CD14-positive monocyte (primary cell): ENCODE measurements at regions not wholly inside any gene's neighbourhood (a gene's known extent, or its start where the extent isn't known, plus 50 kb on each side); places are given as distances from the start of the nearest gene placed in this dataset.

Experiments
- DNase-seq, 3 donors: peaks; one replicate each; pipeline ENCODE4 v3.0.0-alpha.2; 2011 to 2022
- H2AFZ ChIP-seq: 2 replicates; pipeline ENCODE4 v1.6.0; 2012; ENCODE audit warnings: mild to moderate bottlenecking, low read depth, low read length, inconsistent platforms; ENCODE audit not compliant: insufficient read depth, poor library complexity, severe bottlenecking
- H3K27ac ChIP-seq, 2 donors: 1 replicate in 1 of 2; 2 replicates in 1 of 2; pipeline ENCODE4 v1.5.1; 2012 to 2013; ENCODE audit warnings: low read length in 2 of 2, control low read depth in 1 of 2, inconsistent platforms in 1 of 2, low read depth in 1 of 2, mild to moderate bottlenecking in 1 of 2
- H3K27me3 ChIP-seq, 2 donors: one replicate each; pipeline versions ENCODE4 v1.6.0 to v1.6.1; 2011 to 2013; ENCODE audit warnings: low read length in 2 of 2; ENCODE audit not compliant: control insufficient read depth in 2 of 2, insufficient read depth in 2 of 2
- H3K36me3 ChIP-seq, 2 donors: replicated peaks in 1 of 2; 1 replicate in 1 of 2; 2 replicates in 1 of 2; pipeline versions ENCODE4 v1.5.1 to v1.6.1; 2012 to 2013; ENCODE audit warnings: low read length in 2 of 2, control low read depth in 1 of 2, inconsistent platforms in 1 of 2, mild to moderate bottlenecking in 1 of 2; ENCODE audit not compliant: insufficient read depth in 2 of 2, control insufficient read depth in 1 of 2
- H3K4me1 ChIP-seq, 2 donors: 1 replicate in 1 of 2; 2 replicates in 1 of 2; pipeline versions ENCODE4 v1.5.1 to v1.6.1; 2012 to 2013; ENCODE audit warnings: low read length in 2 of 2, control low read depth in 1 of 2, inconsistent platforms in 1 of 2, mild to moderate bottlenecking in 1 of 2, moderate library complexity in 1 of 2; ENCODE audit not compliant: insufficient read depth in 2 of 2, control insufficient read depth in 1 of 2
- H3K4me2 ChIP-seq: replicated peaks from 2 replicates; pipeline ENCODE3; 2012; ENCODE audit warnings: low read length, moderate library complexity, mild to moderate bottlenecking; ENCODE audit not compliant: poor library complexity, severe bottlenecking; ENCODE audit errors: extremely low read depth
- H3K4me3 ChIP-seq, 3 experiments: fragments of 200-600 bp in 1 of 3; sonication (generic) in 1 of 3; replicated peaks in 1 of 3; 1 replicate in 2 of 3; 2 replicates in 1 of 3; pipeline ENCODE4 v1.5.1; 2011 to 2013; ENCODE audit warnings: low read length in 3 of 3, mild to moderate bottlenecking in 3 of 3, control low read depth in 2 of 3, low read depth in 2 of 3, inconsistent platforms in 1 of 3, moderate library complexity in 1 of 3
- H3K79me2 ChIP-seq: 2 replicates; pipeline ENCODE4 v1.6.0; 2012; ENCODE audit warnings: mild to moderate bottlenecking, control low read depth, inconsistent platforms, low read length, moderate library complexity; ENCODE audit not compliant: insufficient read depth
- H3K9ac ChIP-seq: 2 replicates; pipeline ENCODE4 v1.6.0; 2017; ENCODE audit warnings: low read length, mild to moderate bottlenecking; ENCODE audit not compliant: insufficient read depth, poor library complexity, severe bottlenecking
- H3K9me3 ChIP-seq, 2 donors: replicated peaks in 1 of 2; 1 replicate in 1 of 2; 2 replicates in 1 of 2; pipeline versions ENCODE4 v1.5.1 to v1.6.1; 2012 to 2013; ENCODE audit warnings: low read length in 2 of 2, control low read depth in 1 of 2; ENCODE audit not compliant: control insufficient read depth in 1 of 2, insufficient read depth in 1 of 2
- H4K20me1 ChIP-seq: 2 replicates; pipeline ENCODE4 v1.6.0; 2012; ENCODE audit warnings: mild to moderate bottlenecking, low read length, control low read depth, moderate library complexity; ENCODE audit not compliant: insufficient read depth
- H3K27ac Mint-ChIP-seq, 7 donors: one replicate each; pipeline ENCODE4 v1.8.0; 2020; ENCODE audit warnings: mild to moderate bottlenecking in 7 of 7, mixed read lengths in 7 of 7, moderate library complexity in 6 of 7, inconsistent platforms in 2 of 7
- H3K27me3 Mint-ChIP-seq, 3 donors: one replicate each; pipeline ENCODE4 v1.8.0; 2021 to 2022; ENCODE audit warnings: low read depth in 3 of 3, mild to moderate bottlenecking in 3 of 3, mixed read lengths in 3 of 3, moderate library complexity in 3 of 3, inconsistent platforms in 1 of 3
- H3K36me3 Mint-ChIP-seq, 2 donors: one replicate each; pipeline ENCODE4 v1.8.0; 2020; ENCODE audit warnings: mixed read lengths in 2 of 2, inconsistent platforms in 1 of 2, mild to moderate bottlenecking in 1 of 2
- H3K4me1 Mint-ChIP-seq: one replicate; pipeline ENCODE4 v1.8.0; 2020; ENCODE audit warnings: mild to moderate bottlenecking, mixed read lengths
- H3K4me3 Mint-ChIP-seq, 2 donors: one replicate each; pipeline ENCODE4 v1.8.0; 2020; ENCODE audit warnings: mild to moderate bottlenecking in 2 of 2, mixed read lengths in 2 of 2, moderate library complexity in 1 of 2
- H3K9me3 Mint-ChIP-seq, 7 donors: one replicate each; pipeline ENCODE4 v1.8.0; 2020 to 2022; ENCODE audit warnings: mixed read lengths in 7 of 7, mild to moderate bottlenecking in 6 of 7, moderate library complexity in 6 of 7, inconsistent platforms in 2 of 7
- WGBS: methylation state at CpG from one replicate; pipeline ENCODE4 v1.1.5; 2013; ENCODE audit warnings: missing lambda C conversion rate; ENCODE audit not compliant: insufficient coverage; 5-methylcytosine and 5-hydroxymethylcytosine counted together
- intact Hi-C, 2 donors: fragments of 100-400 bp; cut with micrococcal nuclease; formaldehyde crosslinking; loops; one replicate each; pipeline versions ENCODE4 v1.15.0 to v1.15.1; 2023
- TF ChIP-seq, protein P1 (sequence below): fragments of 200-600 bp; IDR thresholded peaks from one replicate; pipeline ENCODE4 v1.8.0; 2022; ENCODE audit warnings: antibody characterized with exemption, mild to moderate bottlenecking

DNA sequence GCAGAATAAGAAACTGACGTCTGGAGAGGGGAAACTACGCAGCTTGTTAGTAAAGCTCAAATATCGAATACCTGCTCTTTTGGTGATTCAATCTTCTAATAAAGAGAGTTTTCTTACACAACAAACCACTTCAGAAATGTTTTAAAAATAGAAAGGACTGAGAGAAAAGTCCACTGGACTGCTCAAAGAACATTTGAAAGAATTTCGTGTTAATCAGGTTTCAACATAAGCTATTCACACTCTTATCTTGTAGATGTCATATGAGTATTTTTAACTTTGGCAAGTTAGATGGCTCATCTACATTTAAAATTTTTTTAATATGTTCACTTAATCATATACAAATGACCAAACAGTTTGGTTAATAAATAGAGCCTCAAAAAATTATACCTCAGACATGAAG lies 95.6 kb upstream of the FAM216B start:
- H3K9ac ChIP-seq: no peak overlapping the region
- no peaks in the 10 kb centered on the region for H3K4me1 ChIP-seq
- Mint-ChIP-seq H3K9me3 (peaks cover 0 to 6% (median 2%) of the 10 kb centered on the region in 7 donors), H3K4me1 (no peaks in the 10 kb centered on the region), H3K27me3 (peaks cover 4 to 5% (median 4%) of the 10 kb centered on the region in 3 donors), H3K27ac (no peak overlapping the region), H3K4me3 (no peak overlapping the region), H3K36me3 (no peaks in the 10 kb centered on the region)
- WGBS: no CpG with 5 or more reads among the region's 4 CpGs
- H3K79me2 ChIP-seq: no peaks in the 10 kb centered on the region
- no peaks in the 10 kb centered on the region for H3K36me3 ChIP-seq
- no peak overlapping the region for H3K27ac ChIP-seq
- no peak overlapping the region for H3K4me3 ChIP-seq
- no peaks in the 10 kb centered on the region for H4K20me1 ChIP-seq
- intact Hi-C loops: no loop called here
- no peaks in the 10 kb centered on the region for H3K9me3 ChIP-seq
- DNase-seq: no peak
- TF ChIP-seq, protein P1, sequence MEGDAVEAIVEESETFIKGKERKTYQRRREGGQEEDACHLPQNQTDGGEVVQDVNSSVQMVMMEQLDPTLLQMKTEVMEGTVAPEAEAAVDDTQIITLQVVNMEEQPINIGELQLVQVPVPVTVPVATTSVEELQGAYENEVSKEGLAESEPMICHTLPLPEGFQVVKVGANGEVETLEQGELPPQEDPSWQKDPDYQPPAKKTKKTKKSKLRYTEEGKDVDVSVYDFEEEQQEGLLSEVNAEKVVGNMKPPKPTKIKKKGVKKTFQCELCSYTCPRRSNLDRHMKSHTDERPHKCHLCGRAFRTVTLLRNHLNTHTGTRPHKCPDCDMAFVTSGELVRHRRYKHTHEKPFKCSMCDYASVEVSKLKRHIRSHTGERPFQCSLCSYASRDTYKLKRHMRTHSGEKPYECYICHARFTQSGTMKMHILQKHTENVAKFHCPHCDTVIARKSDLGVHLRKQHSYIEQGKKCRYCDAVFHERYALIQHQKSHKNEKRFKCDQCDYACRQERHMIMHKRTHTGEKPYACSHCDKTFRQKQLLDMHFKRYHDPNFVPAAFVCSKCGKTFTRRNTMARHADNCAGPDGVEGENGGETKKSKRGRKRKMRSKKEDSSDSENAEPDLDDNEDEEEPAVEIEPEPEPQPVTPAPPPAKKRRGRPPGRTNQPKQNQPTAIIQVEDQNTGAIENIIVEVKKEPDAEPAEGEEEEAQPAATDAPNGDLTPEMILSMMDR: no peak
- no peaks in the 10 kb centered on the region for H3K27me3 ChIP-seq
- no peak overlapping the region for H2AFZ ChIP-seq
- H3K4me2 ChIP-seq: no peak overlapping the region

DNA sequence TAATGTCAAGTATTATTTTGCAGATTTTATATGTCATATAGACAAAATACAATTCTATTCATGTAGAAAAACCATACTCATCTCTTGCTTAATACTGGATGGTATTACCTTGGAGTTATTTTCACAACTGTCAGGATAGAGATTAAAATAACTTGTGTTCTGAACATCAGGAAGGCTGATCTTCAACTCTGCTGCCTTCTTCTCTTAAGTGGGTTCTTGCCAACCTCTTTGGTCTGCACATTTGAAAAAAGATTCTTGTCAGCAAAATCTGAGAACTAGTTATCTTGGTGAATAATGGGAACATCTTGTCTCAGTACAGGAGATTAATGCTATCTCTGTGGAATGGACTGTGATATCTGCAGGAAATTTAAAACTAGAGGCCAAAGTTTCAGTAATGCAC lies 95.2 kb upstream of the FAM216B start:
- no peak for DNase-seq
- Histone ChIP-seq H3K4me3 (no peak overlapping the region), H3K4me1 (no peaks in the 10 kb centered on the region), H3K9ac (no peak overlapping the region), H3K79me2 (no peaks in the 10 kb centered on the region), H3K27me3 (no peaks in the 10 kb centered on the region), H3K27ac (no peak overlapping the region), H2AFZ (no peak overlapping the region), H3K36me3 (no peaks in the 10 kb centered on the region), H3K4me2 (no peak overlapping the region), H3K9me3 (no peaks in the 10 kb centered on the region), H4K20me1 (no peaks in the 10 kb centered on the region)
- intact Hi-C loops: no loop called here
- H3K4me1 Mint-ChIP-seq: no peaks in the 10 kb centered on the region
- TF ChIP-seq, protein P1: no peak
- H3K4me3 Mint-ChIP-seq: no peak overlapping the region
- peaks cover 3 to 4% (median 4%) of the 10 kb centered on the region in 3 donors for H3K27me3 Mint-ChIP-seq
- H3K27ac Mint-ChIP-seq: no peak overlapping the region
- H3K9me3 Mint-ChIP-seq: peaks cover 0 to 7% (median 2%) of the 10 kb centered on the region in 7 donors
- no peaks in the 10 kb centered on the region for H3K36me3 Mint-ChIP-seq
